ENCODE measurements at regions not wholly inside any gene's neighbourhood (a gene's known extent, or its start where the extent isn't known, plus 50 kb on each side); places are given as distances from the start of the nearest gene placed in this dataset.
"Not testable (repeated sequence)": the region's sequence is repeated elsewhere in the genome, so short reads cannot be mapped to it uniquely, and the experiment has no call there.

GRCh38 chr2:180776921-180777320 is 203.5 kb upstream of the UBE2E3 start:
- no peaks in the 10 kb centered on the region for H3K36me3 ChIP-seq (replicated peaks in 1 of 2; ENCODE audit: insufficient read depth in 1 of 2, low read depth in 2 of 2)
- no peaks in the 10 kb centered on the region for H3K4me1 ChIP-seq
- no peak overlapping the region for H3K4me3 ChIP-seq
- H3K9me3 ChIP-seq: no peaks in the 10 kb centered on the region
- ATAC-seq (no peak), DNase-seq (no peak)
- no peak overlapping the region for H3K27ac ChIP-seq
- TF ChIP-seq CTCF (IDR thresholded peaks at IDR 0.05) (no peak), POLR2A (IDR thresholded peaks at IDR 0.05) (no peak)
- no peaks in the 10 kb centered on the region for H3K27me3 ChIP-seq
- intact Hi-C loops (cut with DNase I): no loop called here

- no peak for TF ChIP-seq CTCF (IDR thresholded peaks at IDR 0.05)
- TF ChIP-seq POLR2A (IDR thresholded peaks at IDR 0.05): no peak
- Histone ChIP-seq H3K9me3 (no peaks in the 10 kb centered on the region), H3K27me3 (no peaks in the 10 kb centered on the region), H3K36me3 (replicated peaks in 1 of 2; ENCODE audit: insufficient read depth in 1 of 2, low read depth in 2 of 2) (no peaks in the 10 kb centered on the region), H3K4me3 (no peak overlapping the region), H3K4me1 (no peaks in the 10 kb centered on the region), H3K27ac (no peak overlapping the region)
- 58 to 79% methylated on average over 3 of the region's 3 CpGs for WGBS, 2 donors
- intact Hi-C loops (cut with DNase I): no loop called here
- ATAC-seq: no peak
- DNase-seq: no peak
These were observed 204.7 kb upstream of the UBE2E3 start for GRCh38 chr2:180775711-180776110.

- H3K4me1 ChIP-seq; intact Hi-C loops (cut with DNase I); H3K27ac ChIP-seq; H3K9me3 ChIP-seq; H3K27me3 ChIP-seq; H3K36me3 ChIP-seq (replicated peaks in 1 of 2; ENCODE audit: insufficient read depth in 1 of 2, low read depth in 2 of 2); H3K4me3 ChIP-seq; DNase-seq; ATAC-seq: not testable (repeated sequence)
- 55 to 64% methylated on average over 4 to 6 of the region's 6 CpGs for WGBS, 2 donors
These were observed 215.1 kb upstream of the UBE2E3 start for GRCh38 chr2:180765316-180765715.

GRCh38 chr2:180763263-180763989 is 217.0 kb upstream of the UBE2E3 start:
- H3K27ac ChIP-seq: no peak overlapping the region
- TF ChIP-seq CTCF (IDR thresholded peaks at IDR 0.05) (no peak), POLR2A (IDR thresholded peaks at IDR 0.05) (no peak)
- H3K4me1 ChIP-seq: no peaks in the 10 kb centered on the region
- no peaks in the 10 kb centered on the region for H3K9me3 ChIP-seq
- DNase-seq (no peak), ATAC-seq (no peak)
- intact Hi-C loops (cut with DNase I): no loop called here
- WGBS, 2 donors: 18 to 28% methylated on average over 2 of the region's 2 CpGs
- H3K27me3 ChIP-seq: no peaks in the 10 kb centered on the region
- H3K4me3 ChIP-seq: no peak overlapping the region
- no peaks in the 10 kb centered on the region for H3K36me3 ChIP-seq (replicated peaks in 1 of 2; ENCODE audit: insufficient read depth in 1 of 2, low read depth in 2 of 2)

- H3K9me3 ChIP-seq: no peaks in the 10 kb centered on the region
- H3K4me1 ChIP-seq: no peaks in the 10 kb centered on the region
- H3K4me3 ChIP-seq: no peak overlapping the region
- no peaks in the 10 kb centered on the region for H3K27me3 ChIP-seq
- H3K36me3 ChIP-seq (replicated peaks in 1 of 2; ENCODE audit: insufficient read depth in 1 of 2, low read depth in 2 of 2): no peaks in the 10 kb centered on the region
- WGBS, 2 donors: 45 to 49% methylated on average over 5 of the region's 5 CpGs
- intact Hi-C loops (cut with DNase I): no loop called here
- no peak overlapping the region for H3K27ac ChIP-seq
- no peak for DNase-seq
- no peak for ATAC-seq
- no peak for TF ChIP-seq CTCF (IDR thresholded peaks at IDR 0.05)
- no peak for TF ChIP-seq POLR2A (IDR thresholded peaks at IDR 0.05)
These were observed 219.2 kb upstream of the UBE2E3 start for GRCh38 chr2:180761224-180761623.
